ENCODE measurements at regions not wholly inside any gene's neighbourhood (a gene's known extent, or its start where the extent isn't known, plus 50 kb on each side); places are given as distances from the start of the nearest gene placed in this dataset.

- TF ChIP-seq POLR2A (IDR thresholded peaks at IDR 0.05; ENCODE audit: low read depth): no peak
- TF ChIP-seq CTCF (IDR thresholded peaks at IDR 0.05): no peak
- no peak for TF ChIP-seq EP300 (IDR thresholded peaks at IDR 0.05)
- no peak for TF ChIP-seq POLR2AphosphoS5 (IDR thresholded peaks at IDR 0.05)
Observed at GRCh38 chr9:135341612-135342169, 137.9 kb upstream of the PPP1R26 start.
